ENCODE measurements at regions not wholly inside any gene's neighbourhood (a gene's known extent, or its start where the extent isn't known, plus 50 kb on each side); places are given as distances from the start of the nearest gene placed in this dataset.
A peak's percentile ranks its signal among the peaks of the same experiment; 100 is the strongest.
"Not testable (repeated sequence)": the region's sequence is repeated elsewhere in the genome, so short reads cannot be mapped to it uniquely, and the experiment has no call there.

- no peak for DNase-seq (ENCODE audit: low read depth)
- no peak overlapping the region for H3K4me3 ChIP-seq (ENCODE audit: control insufficient read depth, low read depth, low read length)
- no peak for TF ChIP-seq CTCF (conservative IDR thresholded peaks at IDR 0.05; ENCODE audit: control insufficient read depth, insufficient read depth, low read depth, low read length)
Measured at GRCh38 chr6:85079761-85080160, 315.4 kb upstream of the TBX18 start.

- DNase-seq (ENCODE audit: low read depth): peak; percentile 95
- no peak for TF ChIP-seq CTCF (conservative IDR thresholded peaks at IDR 0.05; ENCODE audit: control insufficient read depth, insufficient read depth, low read depth, low read length)
Measured at GRCh38 chr6:85078058-85078457, 313.7 kb upstream of the TBX18 start.

GRCh38 chr6:85077098-85077497 lies 312.7 kb upstream of the TBX18 start:
- peak; percentile 21 for DNase-seq (ENCODE audit: low read depth)
- no peak for TF ChIP-seq CTCF (conservative IDR thresholded peaks at IDR 0.05; ENCODE audit: control insufficient read depth, insufficient read depth, low read depth, low read length)
- no peak overlapping the region for H3K4me3 ChIP-seq (ENCODE audit: control insufficient read depth, low read depth, low read length)

More at GRCh38 chr6:85078058-85078457, 313.7 kb upstream of the TBX18 start:
- no peak overlapping the region for H3K4me3 ChIP-seq (ENCODE audit: control insufficient read depth, low read depth, low read length)

GRCh38 chr6:85071845-85072244 lies 307.4 kb upstream of the TBX18 start:
- not testable (repeated sequence) for H3K4me3 ChIP-seq (ENCODE audit: control insufficient read depth, low read depth, low read length); DNase-seq (ENCODE audit: low read depth)

- no peak for DNase-seq (ENCODE audit: low read depth)
- no peak overlapping the region for H3K4me3 ChIP-seq (ENCODE audit: control insufficient read depth, low read depth, low read length)
- no peak for TF ChIP-seq CTCF (conservative IDR thresholded peaks at IDR 0.05; ENCODE audit: control insufficient read depth, insufficient read depth, low read depth, low read length)
Measured at GRCh38 chr6:85069577-85069976, 305.2 kb upstream of the TBX18 start.

GRCh38 chr6:85068221-85068620 lies 303.8 kb upstream of the TBX18 start:
- H3K4me3 ChIP-seq (ENCODE audit: control insufficient read depth, low read depth, low read length): no peak overlapping the region
- DNase-seq (ENCODE audit: low read depth): peak; percentile 31
- no peak for TF ChIP-seq CTCF (conservative IDR thresholded peaks at IDR 0.05; ENCODE audit: control insufficient read depth, insufficient read depth, low read depth, low read length)

GRCh38 chr6:85066266-85066665 lies 301.9 kb upstream of the TBX18 start:
- no peak overlapping the region for H3K4me3 ChIP-seq (ENCODE audit: control insufficient read depth, low read depth, low read length)

More at GRCh38 chr6:85066266-85066665, 301.9 kb upstream of the TBX18 start:
- TF ChIP-seq CTCF (conservative IDR thresholded peaks at IDR 0.05; ENCODE audit: control insufficient read depth, insufficient read depth, low read depth, low read length): no peak
- no peak for DNase-seq (ENCODE audit: low read depth)

Measured in fibroblast of mammary gland (primary cell).